ENCODE measurements at regions not wholly inside any gene's neighbourhood (a gene's known extent, or its start where the extent isn't known, plus 50 kb on each side); places are given as distances from the start of the nearest gene placed in this dataset.

DNA sequence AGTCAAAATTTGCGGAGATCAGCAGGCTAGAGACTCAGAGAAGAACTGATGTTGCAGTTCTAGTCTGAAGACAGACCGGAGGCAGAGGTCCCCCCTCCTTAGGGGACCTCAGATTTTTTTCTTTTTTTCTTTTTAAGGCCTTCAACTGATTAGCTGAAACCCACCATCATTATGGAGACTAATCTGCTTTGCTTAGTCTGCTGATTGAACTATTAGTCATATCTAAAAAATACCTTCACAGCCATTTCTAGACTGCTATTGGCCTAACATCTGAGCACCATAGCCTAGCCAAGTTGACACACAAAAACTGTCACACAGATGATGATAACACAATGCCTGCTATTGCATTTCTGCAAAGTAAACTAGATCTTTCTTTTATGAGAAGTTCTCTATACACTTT is 141.1 kb upstream of the TNFAIP3 start:
- Histone ChIP-seq H3K56ac (ENCODE audit: extremely low read depth, insufficient read depth, low read length) (no peak overlapping the region), H4K8ac (ENCODE audit: low read depth in 2 of 2, low read length in 2 of 2) (no peak overlapping the region), H3K18ac (ENCODE audit: low read depth, low read length) (no peak overlapping the region; the same call in 1 of the 2 replicates), H2BK120ac (ENCODE audit: low read depth, low read length) (no peak overlapping the region), H3K27ac (ENCODE audit: insufficient read depth, low read length) (no peak overlapping the region), H2AFZ (replicated peaks; ENCODE audit: low read length, poor library complexity) (no peak overlapping the region), H3K9me3 (ENCODE audit: control insufficient read depth, insufficient read depth, low read length) (no peaks in the 10 kb centered on the region), H3K14ac (replicated peaks; ENCODE audit: low read depth, low read length) (no peak overlapping the region), H2AK5ac (ENCODE audit: low read depth, low read length) (no peak overlapping the region), H4K91ac (ENCODE audit: insufficient read depth, low read depth, low read length) (no peak overlapping the region), H2BK20ac (ENCODE audit: low read depth, low read length) (no peak overlapping the region), H3K4me1 (ENCODE audit: control insufficient read depth, insufficient read depth, low read length) (peaks cover 16% of the 10 kb centered on the region), H3K9me1 (ENCODE audit: insufficient read depth, low read length) (peaks cover 2% of the 10 kb centered on the region; the same call in 1 of the 2 replicates), H4K5ac (ENCODE audit: low read depth, low read length) (no peak overlapping the region), H4K20me1 (ENCODE audit: insufficient read depth, low read length) (no peaks in the 10 kb centered on the region), H3K4ac (ENCODE audit: low read depth, low read length) (no peak overlapping the region), H3K36me3 (ENCODE audit: control insufficient read depth, insufficient read depth, low read length) (no peaks in the 10 kb centered on the region), H3K79me1 (ENCODE audit: low read depth in 1 of 2, low read length in 2 of 2) (no peaks in the 10 kb centered on the region), H2BK15ac (ENCODE audit: low read depth, low read length) (no peak overlapping the region), H3K4me3 (ENCODE audit: insufficient read depth, low read depth, low read length) (no peak overlapping the region), H2AK9ac (replicated peaks; ENCODE audit: low read depth, low read length, poor library complexity) (no peak overlapping the region), H3K9ac (ENCODE audit: low read depth, low read length) (no peak overlapping the region), H2BK5ac (ENCODE audit: low read depth, low read length, poor library complexity, severe bottlenecking) (no peak overlapping the region), H3K4me2 (ENCODE audit: low read depth, low read length) (no peak overlapping the region), H3K23ac (ENCODE audit: low read depth, low read length) (no peak overlapping the region), H3K27me3 (ENCODE audit: control insufficient read depth, insufficient read depth, low read length) (no peaks in the 10 kb centered on the region)
- WGBS, 2 experiments (ENCODE audit: extremely low coverage in 2 of 2, insufficient read length in 1 of 2), result no CpG with 5 or more reads among the region's 2 CpGs
- no peak for ATAC-seq (ENCODE audit: low read depth)
- dilution Hi-C loops (cut with HindIII; ENCODE audit: low sequenced_read_pairs, unreplicated experiment) (no loop called here), intact Hi-C loops (cut with micrococcal nuclease) (loop anchor here (5.0 kb wide), 1 partner anchor 146 kb away; no protein-coding TSS in a partner anchor), in situ Hi-C loops (cut with MboI; ENCODE audit: low sequenced_read_pairs) (no loop called here)
- TF ChIP-seq FOS (IDR thresholded peaks at IDR 0.05; ENCODE audit: low read depth, low read length), result no peak
- no peak for TF ChIP-seq SMC3 (IDR thresholded peaks at IDR 0.05; ENCODE audit: low read depth, low read length)
- no peak for TF ChIP-seq CEBPB (IDR thresholded peaks at IDR 0.05; ENCODE audit: low read depth, low read length)
- TF ChIP-seq, protein P1, sequence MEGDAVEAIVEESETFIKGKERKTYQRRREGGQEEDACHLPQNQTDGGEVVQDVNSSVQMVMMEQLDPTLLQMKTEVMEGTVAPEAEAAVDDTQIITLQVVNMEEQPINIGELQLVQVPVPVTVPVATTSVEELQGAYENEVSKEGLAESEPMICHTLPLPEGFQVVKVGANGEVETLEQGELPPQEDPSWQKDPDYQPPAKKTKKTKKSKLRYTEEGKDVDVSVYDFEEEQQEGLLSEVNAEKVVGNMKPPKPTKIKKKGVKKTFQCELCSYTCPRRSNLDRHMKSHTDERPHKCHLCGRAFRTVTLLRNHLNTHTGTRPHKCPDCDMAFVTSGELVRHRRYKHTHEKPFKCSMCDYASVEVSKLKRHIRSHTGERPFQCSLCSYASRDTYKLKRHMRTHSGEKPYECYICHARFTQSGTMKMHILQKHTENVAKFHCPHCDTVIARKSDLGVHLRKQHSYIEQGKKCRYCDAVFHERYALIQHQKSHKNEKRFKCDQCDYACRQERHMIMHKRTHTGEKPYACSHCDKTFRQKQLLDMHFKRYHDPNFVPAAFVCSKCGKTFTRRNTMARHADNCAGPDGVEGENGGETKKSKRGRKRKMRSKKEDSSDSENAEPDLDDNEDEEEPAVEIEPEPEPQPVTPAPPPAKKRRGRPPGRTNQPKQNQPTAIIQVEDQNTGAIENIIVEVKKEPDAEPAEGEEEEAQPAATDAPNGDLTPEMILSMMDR (conservative IDR thresholded peaks at IDR 0.05; ENCODE audit: low read depth, low read length), result no peak
- no peak for TF ChIP-seq MAFK (IDR thresholded peaks at IDR 0.05; ENCODE audit: low read depth, low read length)
- TF ChIP-seq MAZ (IDR thresholded peaks at IDR 0.05; ENCODE audit: borderline replicate concordance, low read depth, low read length), result no peak
- TF ChIP-seq MXI1 (IDR thresholded peaks at IDR 0.05; ENCODE audit: borderline replicate concordance, low read depth, low read length), result no peak
- TF ChIP-seq, protein P2, sequence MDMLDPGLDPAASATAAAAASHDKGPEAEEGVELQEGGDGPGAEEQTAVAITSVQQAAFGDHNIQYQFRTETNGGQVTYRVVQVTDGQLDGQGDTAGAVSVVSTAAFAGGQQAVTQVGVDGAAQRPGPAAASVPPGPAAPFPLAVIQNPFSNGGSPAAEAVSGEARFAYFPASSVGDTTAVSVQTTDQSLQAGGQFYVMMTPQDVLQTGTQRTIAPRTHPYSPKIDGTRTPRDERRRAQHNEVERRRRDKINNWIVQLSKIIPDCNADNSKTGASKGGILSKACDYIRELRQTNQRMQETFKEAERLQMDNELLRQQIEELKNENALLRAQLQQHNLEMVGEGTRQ (IDR thresholded peaks at IDR 0.05; ENCODE audit: low read depth, low read length), result no peak
- TF ChIP-seq RCOR1 (IDR thresholded peaks at IDR 0.05; ENCODE audit: insufficient replicate concordance, low read length), result no peak
- TF ChIP-seq NFE2L2 (IDR thresholded peaks at IDR 0.05; ENCODE audit: low read depth, low read length), result no peak
- TF ChIP-seq RFX5 (IDR thresholded peaks at IDR 0.05; ENCODE audit: low read depth, low read length), result no peak
- no peak for DNase-seq
- no TSS peak for BruUV-seq (replicated peaks)
- ChIA-PET CTCF (interaction anchor here (1.0 to 1.8 kb wide), 2 partner anchors 18 to 141 kb away, joined by 3 to 7 read pairs; partner anchors contain the start of gene TNFAIP3), POLR2A (ENCODE audit: unreplicated experiment) (no interaction called here)
